Inflammatory macrophage (primary cell): ENCODE measurements at regions not wholly inside any gene's neighbourhood (a gene's known extent, or its start where the extent isn't known, plus 50 kb on each side); places are given as distances from the start of the nearest gene placed in this dataset.
"Not testable (repeated sequence)": the region's sequence is repeated elsewhere in the genome, so short reads cannot be mapped to it uniquely, and the experiment has no call there.

Experiments used
- DNase-seq, 2 donors: peaks; one replicate each; pipeline ENCODE4 v3.0.0-alpha.2; 2020 to 2022

- no peak for DNase-seq
Measured at GRCh38 chr11:109046284-109046992, 375.6 kb upstream of the C11orf87 start.

GRCh38 chr11:109048098-109048497, 373.9 kb upstream of the C11orf87 start:
- DNase-seq, result no peak

- DNase-seq, result no peak
Measured at GRCh38 chr11:109051200-109051599, 370.8 kb upstream of the C11orf87 start.

GRCh38 chr11:109059402-109059801, 362.6 kb upstream of the C11orf87 start:
- DNase-seq, result no peak

GRCh38 chr11:109061394-109061793, 360.6 kb upstream of the C11orf87 start:
- no peak for DNase-seq

GRCh38 chr11:109062445-109062844, 359.5 kb upstream of the C11orf87 start:
- no peak for DNase-seq

GRCh38 chr11:109062871-109063270, 359.1 kb upstream of the C11orf87 start:
- DNase-seq, result no peak

GRCh38 chr11:109064618-109065311, 357.2 kb upstream of the C11orf87 start:
- DNase-seq, result not testable (repeated sequence)

- DNase-seq, result no peak
Measured at GRCh38 chr11:109071262-109071661, 350.7 kb upstream of the C11orf87 start.

- DNase-seq, result no peak
Measured at GRCh38 chr11:109071712-109072524, 350.1 kb upstream of the C11orf87 start.

GRCh38 chr11:109073032-109073822, 348.8 kb upstream of the C11orf87 start:
- no peak for DNase-seq

GRCh38 chr11:109075976-109076375, 346.0 kb upstream of the C11orf87 start:
- no peak for DNase-seq

GRCh38 chr11:109076870-109077269, 345.1 kb upstream of the C11orf87 start:
- no peak for DNase-seq

- DNase-seq, result no peak
Measured at GRCh38 chr11:109077291-109077920, 344.6 kb upstream of the C11orf87 start.

GRCh38 chr11:109085708-109086373, 336.1 kb upstream of the C11orf87 start:
- DNase-seq, result no peak

- DNase-seq, result no peak
Measured at GRCh38 chr11:109086931-109087330, 335.1 kb upstream of the C11orf87 start.

GRCh38 chr11:109088086-109088485, 333.9 kb upstream of the C11orf87 start:
- peak in 1 of 2 donors; percentile 24 for DNase-seq

GRCh38 chr11:109089144-109089543, 332.8 kb upstream of the C11orf87 start:
- no peak for DNase-seq

- no peak for DNase-seq
Measured at GRCh38 chr11:109093354-109093753, 328.6 kb upstream of the C11orf87 start.

GRCh38 chr11:109096266-109096665, 325.7 kb upstream of the C11orf87 start:
- no peak for DNase-seq

- no peak for DNase-seq
Measured at GRCh38 chr11:109106151-109106906, 315.7 kb upstream of the C11orf87 start.
